Ishikawa (cell line): ENCODE measurements at regions not wholly inside any gene's neighbourhood (a gene's known extent, or its start where the extent isn't known, plus 50 kb on each side); places are given as distances from the start of the nearest gene placed in this dataset.

Experiments used
- CEBPB ChIP-seq: IDR thresholded peaks from 2 replicates; pipeline ENCODE4 v1.6.1; 2012
- CREB1 ChIP-seq: IDR thresholded peaks from 2 replicates; pipeline ENCODE4 v1.6.1; 2012; ENCODE audit warnings: low read depth
- EGR1 ChIP-seq: IDR thresholded peaks from 2 replicates; pipeline ENCODE4 v1.6.1; 2012
- EP300 ChIP-seq: IDR thresholded peaks from 2 replicates; pipeline ENCODE4 v1.6.1; 2012; ENCODE audit warnings: borderline replicate concordance
- FOXM1 ChIP-seq: IDR thresholded peaks from 2 replicates; pipeline ENCODE4 v1.6.1; 2012; ENCODE audit warnings: low read depth, borderline replicate concordance
- MAX ChIP-seq: IDR thresholded peaks from 2 replicates; pipeline ENCODE4 v1.6.1; 2012
- NFIC ChIP-seq: IDR thresholded peaks from 2 replicates; pipeline ENCODE4 v1.6.1; 2012
- RAD21 ChIP-seq: IDR thresholded peaks from 2 replicates; pipeline ENCODE4 v1.6.1; 2012; ENCODE audit warnings: low read depth
- REST ChIP-seq: IDR thresholded peaks from 2 replicates; pipeline ENCODE4 v1.6.1; 2012; ENCODE audit warnings: low read depth, mild to moderate bottlenecking
- TAF1 ChIP-seq: IDR thresholded peaks from 2 replicates; pipeline ENCODE4 v1.6.1; 2012; ENCODE audit warnings: low read depth, mild to moderate bottlenecking
- TCF12 ChIP-seq: IDR thresholded peaks from 2 replicates; pipeline ENCODE4 v1.6.1; 2012; ENCODE audit warnings: low read depth
- TEAD4 ChIP-seq: IDR thresholded peaks from 2 replicates; pipeline ENCODE4 v1.6.1; 2012
- USF1 ChIP-seq: IDR thresholded peaks from 2 replicates; pipeline ENCODE4 v1.6.1; 2012
- YY1 ChIP-seq: IDR thresholded peaks from 2 replicates; pipeline ENCODE4 v1.6.1; 2012; ENCODE audit warnings: low read depth
- ZBTB7A ChIP-seq: IDR thresholded peaks from 2 replicates; pipeline ENCODE4 v1.6.1; 2012; ENCODE audit warnings: low read depth

GRCh38 chr20:50258790-50259483 is 68.3 kb downstream of the CEBPB start:
- TF ChIP-seq REST: no peak

GRCh38 chr20:50259705-50260478 is 69.3 kb downstream of the CEBPB start:
- TF ChIP-seq MAX (no peak), USF1 (no peak), REST (no peak), NFIC (no peak), CREB1 (no peak), YY1 (no peak)

- TF ChIP-seq FOXM1: no peak
- TF ChIP-seq YY1: no peak
- no peak for TF ChIP-seq CREB1
- TF ChIP-seq EGR1: no peak
- TF ChIP-seq REST: no peak
- TF ChIP-seq NFIC: no peak
- TF ChIP-seq CEBPB: no peak
- no peak for TF ChIP-seq EP300
- TF ChIP-seq MAX: no peak
- TF ChIP-seq TAF1: no peak
- TF ChIP-seq TCF12: no peak
- TF ChIP-seq ZBTB7A: no peak
- no peak for TF ChIP-seq USF1
- TF ChIP-seq RAD21: no peak
- TF ChIP-seq TEAD4: no peak
Measured at GRCh38 chr20:50260479-50261221, 70.0 kb downstream of the CEBPB start.

GRCh38 chr20:50261471-50262212 is 71.0 kb downstream of the CEBPB start:
- TF ChIP-seq TAF1: no peak
- TF ChIP-seq CREB1: no peak
- TF ChIP-seq YY1: no peak
- TF ChIP-seq NFIC: no peak
- TF ChIP-seq FOXM1: no peak
- no peak for TF ChIP-seq MAX
- no peak for TF ChIP-seq REST
- TF ChIP-seq CEBPB: no peak
- no peak for TF ChIP-seq ZBTB7A
- TF ChIP-seq TEAD4: no peak
- no peak for TF ChIP-seq EGR1
- TF ChIP-seq TCF12: no peak
- TF ChIP-seq USF1: no peak
- TF ChIP-seq RAD21: no peak
- no peak for TF ChIP-seq EP300
